CD4-positive, alpha-beta T cell (primary cell): ENCODE measurements at regions not wholly inside any gene's neighbourhood (a gene's known extent, or its start where the extent isn't known, plus 50 kb on each side); places are given as distances from the start of the nearest gene placed in this dataset.

Experiments
- ATAC-seq: fragments of 200-7000 bp; cut with Tn5 transposase; one replicate; pipeline ENCODE4 v1.10.0; 2022; ENCODE audit warnings: mild to moderate bottlenecking; ENCODE audit not compliant: poor library complexity
- CTCF ChIA-PET: fragments of 350-600 bp; sonication (Branson Sonifier 250); formaldehyde crosslinking; loops from one replicate; lab custom pipeline; 2021; ENCODE audit warnings: antibody characterized with exemption, inconsistent platforms; lab: Charles Lee
- POLR2A ChIA-PET: fragments of 350-600 bp; sonication (Branson Sonifier 250); formaldehyde crosslinking; loops from one replicate; lab custom pipeline; 2021; ENCODE audit warnings: antibody characterized with exemption, inconsistent platforms; lab: Charles Lee
- DNase-seq, 14 experiments: peaks; one replicate each; pipeline ENCODE4 v3.0.0-alpha.2; 2013 to 2020; ENCODE audit warnings: mixed read lengths in 2 of 14
- H3K27ac ChIP-seq, 2 donors: one replicate each; pipeline versions ENCODE4 v1.5.1 to v1.7.0; 2013; ENCODE audit warnings: low read length in 2 of 2, low read depth in 1 of 2, mild to moderate bottlenecking in 1 of 2
- H3K27me3 ChIP-seq, 2 experiments: 1 replicate in 1 of 2; 2 replicates in 1 of 2; pipeline versions ENCODE4 v1.6.1 to v1.7.0; 2013; ENCODE audit warnings: low read length in 2 of 2, control low read depth in 1 of 2, mild to moderate bottlenecking in 1 of 2, moderate library complexity in 1 of 2; ENCODE audit not compliant: insufficient read depth in 2 of 2, control insufficient read depth in 1 of 2
- H3K36me3 ChIP-seq: one replicate; pipeline ENCODE4 v1.6.1; 2013; ENCODE audit warnings: low read length, control low read depth; ENCODE audit not compliant: insufficient read depth
- H3K4me1 ChIP-seq: one replicate; pipeline ENCODE4 v1.6.1; 2013; ENCODE audit warnings: low read length, control low read depth; ENCODE audit not compliant: insufficient read depth
- H3K4me3 ChIP-seq: one replicate; pipeline ENCODE4 v1.5.1; 2013; ENCODE audit warnings: mild to moderate bottlenecking, low read length, moderate library complexity
- H3K9me3 ChIP-seq, 2 experiments: 1 replicate in 1 of 2; 2 replicates in 1 of 2; pipeline versions ENCODE4 v1.6.1 to v1.7.0; 2013; ENCODE audit warnings: low read length in 2 of 2, mild to moderate bottlenecking in 2 of 2, control low read depth in 1 of 2, moderate library complexity in 1 of 2; ENCODE audit not compliant: control insufficient read depth in 1 of 2, insufficient read depth in 1 of 2
- H3K27ac Mint-ChIP-seq: one replicate; pipeline ENCODE4 v1.8.0; 2020; ENCODE audit warnings: mixed read lengths
- H3K27me3 Mint-ChIP-seq: one replicate; pipeline ENCODE4 v1.8.0; 2021; ENCODE audit warnings: mixed read lengths
- H3K36me3 Mint-ChIP-seq: one replicate; pipeline ENCODE4 v1.8.0; 2021; ENCODE audit warnings: low read depth, mixed read lengths
- H3K4me1 Mint-ChIP-seq: one replicate; pipeline ENCODE4 v1.8.0; 2021; ENCODE audit warnings: low read depth, mixed read lengths
- H3K4me3 Mint-ChIP-seq: one replicate; pipeline ENCODE4 v1.8.0; 2020; ENCODE audit warnings: mild to moderate bottlenecking, mixed read lengths
- H3K9me3 Mint-ChIP-seq: one replicate; pipeline ENCODE4 v1.8.0; 2020; ENCODE audit warnings: mixed read lengths
- intact Hi-C, 2 experiments: fragments of 100-400 bp; cut with DNase I in 1 of 2; cut with micrococcal nuclease in 1 of 2; formaldehyde crosslinking; loops; one replicate each; pipeline versions ENCODE4 v1.15.1 to v1.9.0; 2023 to 2025; cut with DNase I, micrococcal nuclease
- TF ChIP-seq, protein P1 (sequence below): fragments of 200-600 bp; IDR thresholded peaks from one replicate; pipeline ENCODE4 v1.8.0; 2022; ENCODE audit warnings: antibody characterized with exemption, mild to moderate bottlenecking

DNA sequence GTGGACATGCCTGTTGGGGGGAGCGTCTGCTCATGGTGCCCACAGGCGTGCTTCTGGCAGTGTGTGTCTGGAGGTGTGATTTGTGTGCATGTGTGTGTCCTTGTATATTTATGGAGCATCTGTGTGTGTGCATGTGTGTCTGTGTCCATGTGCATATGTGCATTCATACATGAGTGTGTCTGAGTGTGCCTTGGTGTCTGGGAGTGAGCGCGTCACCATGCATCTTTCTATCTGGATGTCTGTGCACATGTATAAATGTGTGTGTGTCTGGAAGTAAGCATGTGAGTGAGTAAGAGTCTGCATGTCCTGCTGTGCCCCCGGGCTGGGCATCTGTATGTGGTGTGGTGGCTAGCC lies 58.1 kb upstream of the PRR23E start:
- POLR2A ChIA-PET: no interaction called here
- Mint-ChIP-seq H3K27me3 (peaks cover 51% of the 10 kb centered on the region), H3K36me3 (no peaks in the 10 kb centered on the region), H3K4me3 (no peak overlapping the region), H3K27ac (no peak overlapping the region), H3K4me1 (no peaks in the 10 kb centered on the region), H3K9me3 (no peaks in the 10 kb centered on the region)
- H3K9me3 ChIP-seq: peaks cover 0 to 18% of the 10 kb centered on the region in 2 experiments
- H3K4me1 ChIP-seq: peaks cover 3% of the 10 kb centered on the region
- DNase-seq: no peak
- ATAC-seq: no peak
- TF ChIP-seq, protein P1, sequence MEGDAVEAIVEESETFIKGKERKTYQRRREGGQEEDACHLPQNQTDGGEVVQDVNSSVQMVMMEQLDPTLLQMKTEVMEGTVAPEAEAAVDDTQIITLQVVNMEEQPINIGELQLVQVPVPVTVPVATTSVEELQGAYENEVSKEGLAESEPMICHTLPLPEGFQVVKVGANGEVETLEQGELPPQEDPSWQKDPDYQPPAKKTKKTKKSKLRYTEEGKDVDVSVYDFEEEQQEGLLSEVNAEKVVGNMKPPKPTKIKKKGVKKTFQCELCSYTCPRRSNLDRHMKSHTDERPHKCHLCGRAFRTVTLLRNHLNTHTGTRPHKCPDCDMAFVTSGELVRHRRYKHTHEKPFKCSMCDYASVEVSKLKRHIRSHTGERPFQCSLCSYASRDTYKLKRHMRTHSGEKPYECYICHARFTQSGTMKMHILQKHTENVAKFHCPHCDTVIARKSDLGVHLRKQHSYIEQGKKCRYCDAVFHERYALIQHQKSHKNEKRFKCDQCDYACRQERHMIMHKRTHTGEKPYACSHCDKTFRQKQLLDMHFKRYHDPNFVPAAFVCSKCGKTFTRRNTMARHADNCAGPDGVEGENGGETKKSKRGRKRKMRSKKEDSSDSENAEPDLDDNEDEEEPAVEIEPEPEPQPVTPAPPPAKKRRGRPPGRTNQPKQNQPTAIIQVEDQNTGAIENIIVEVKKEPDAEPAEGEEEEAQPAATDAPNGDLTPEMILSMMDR: no peak
- intact Hi-C loops: no loop called here
- peaks cover 9 to 21% of the 10 kb centered on the region in 2 experiments for H3K27me3 ChIP-seq
- no peaks in the 10 kb centered on the region for H3K36me3 ChIP-seq
- CTCF ChIA-PET: no interaction called here
- H3K4me3 ChIP-seq: no peak overlapping the region
- no peak overlapping the region for H3K27ac ChIP-seq

DNA sequence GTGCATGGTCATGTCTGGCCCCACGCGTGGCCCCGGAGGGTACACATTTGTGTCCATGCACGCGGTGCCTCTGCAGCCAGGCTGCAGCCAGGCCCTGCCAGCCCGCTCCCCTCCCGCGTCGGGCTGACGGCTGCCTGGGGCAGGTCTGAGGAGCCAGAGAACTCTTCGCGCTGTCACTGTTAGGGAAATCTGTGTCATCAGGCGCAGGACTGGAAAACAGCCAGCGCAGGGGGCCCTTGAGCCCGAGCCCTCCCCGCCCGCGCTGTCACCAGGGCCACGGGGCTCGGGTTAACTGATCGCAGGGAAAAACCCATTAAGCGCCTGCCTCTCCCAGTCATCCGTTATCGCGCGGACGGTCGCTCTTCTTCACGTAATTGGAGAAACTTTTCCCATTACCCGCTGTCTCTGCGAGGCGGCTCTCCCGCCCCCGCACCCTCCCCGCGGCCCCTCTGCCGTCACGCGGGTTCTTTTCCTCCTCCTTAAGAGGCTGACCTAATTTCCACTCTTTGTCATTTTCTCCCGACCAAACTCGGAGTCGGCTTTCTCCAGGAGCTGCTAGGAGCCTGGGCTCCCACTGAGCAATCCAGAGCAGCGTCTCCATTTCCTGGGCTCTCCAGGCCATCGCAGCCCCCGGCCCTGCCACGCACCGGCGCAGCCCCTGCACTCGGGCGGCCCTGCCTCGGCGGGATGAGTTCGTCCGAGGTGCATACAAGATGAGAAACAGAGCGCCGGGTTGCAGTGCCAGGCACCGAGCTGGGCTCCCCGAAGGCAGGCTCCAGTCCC lies 57.5 kb upstream of the PRR23E start:
- Mint-ChIP-seq H3K27ac (no peak overlapping the region), H3K27me3 (peaks cover 51% of the 10 kb centered on the region), H3K36me3 (no peaks in the 10 kb centered on the region), H3K9me3 (no peaks in the 10 kb centered on the region), H3K4me3 (no peak overlapping the region), H3K4me1 (no peaks in the 10 kb centered on the region)
- intact Hi-C loops: no loop called here
- DNase-seq (no peak), ATAC-seq (no peak)
- TF ChIP-seq, protein P1: no peak
- no peak overlapping the region for H3K27ac ChIP-seq
- CTCF ChIA-PET: no interaction called here
- H3K36me3 ChIP-seq: no peaks in the 10 kb centered on the region
- POLR2A ChIA-PET: no interaction called here
- H3K9me3 ChIP-seq: peaks cover 0 to 18% of the 10 kb centered on the region in 2 experiments
- peaks cover 9 to 21% of the 10 kb centered on the region in 2 experiments for H3K27me3 ChIP-seq
- H3K4me3 ChIP-seq: no peak overlapping the region
- peaks cover 3% of the 10 kb centered on the region for H3K4me1 ChIP-seq

DNA sequence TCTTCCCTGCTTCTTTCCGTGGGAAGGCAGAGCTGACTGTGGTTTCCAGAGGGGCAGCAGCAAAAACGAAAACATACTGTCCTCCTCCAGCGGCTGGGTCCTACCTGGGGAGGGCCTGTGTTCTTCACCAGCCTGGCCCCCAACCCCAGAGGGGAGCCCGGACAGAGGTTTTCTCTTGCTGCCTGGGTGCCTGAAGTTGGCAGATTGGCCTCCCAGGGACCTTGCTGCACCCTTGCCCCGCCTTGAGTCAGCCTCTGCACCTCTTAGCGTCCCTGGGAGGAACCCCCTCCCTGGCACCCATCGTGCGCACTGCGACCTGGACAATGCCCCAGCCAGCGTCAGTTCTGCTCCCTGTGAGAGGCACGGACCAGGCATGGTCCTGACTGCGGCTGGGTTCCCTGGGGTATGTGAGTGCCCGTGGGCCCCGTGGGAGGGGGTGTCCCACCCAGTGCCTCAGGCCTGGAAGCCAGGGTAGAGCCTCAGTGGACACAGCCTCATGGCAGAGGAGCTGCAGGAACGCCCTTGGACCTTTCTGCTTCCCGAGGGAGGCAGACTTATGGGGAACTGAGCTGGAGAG lies 56.8 kb upstream of the PRR23E start:
- DNase-seq: no peak
- H3K27ac Mint-ChIP-seq: no peak overlapping the region

More for the DNA sequence above, 56.8 kb upstream of the PRR23E start:
- TF ChIP-seq, protein P1: no peak
- peaks cover 9 to 21% of the 10 kb centered on the region in 2 experiments for H3K27me3 ChIP-seq
- H3K4me1 Mint-ChIP-seq: no peaks in the 10 kb centered on the region
- H3K27ac ChIP-seq: no peak overlapping the region
- CTCF ChIA-PET: no interaction called here
- peaks cover 51% of the 10 kb centered on the region for H3K27me3 Mint-ChIP-seq
- no peak overlapping the region for H3K4me3 Mint-ChIP-seq
- H3K4me3 ChIP-seq: no peak overlapping the region
- H3K4me1 ChIP-seq: peaks cover 3% of the 10 kb centered on the region
- ATAC-seq: no peak
- H3K9me3 ChIP-seq: peaks cover 0 to 18% of the 10 kb centered on the region in 2 experiments
- H3K36me3 Mint-ChIP-seq: no peaks in the 10 kb centered on the region
- POLR2A ChIA-PET: no interaction called here
- no peaks in the 10 kb centered on the region for H3K9me3 Mint-ChIP-seq
- H3K36me3 ChIP-seq: no peaks in the 10 kb centered on the region
- intact Hi-C loops: no loop called here
